A172 (cell line): ENCODE measurements at regions not wholly inside any gene's neighbourhood (a gene's known extent, or its start where the extent isn't known, plus 50 kb on each side); places are given as distances from the start of the nearest gene placed in this dataset.
"Not testable (repeated sequence)": the region's sequence is repeated elsewhere in the genome, so short reads cannot be mapped to it uniquely, and the experiment has no call there.

Experiments
- DNase-seq: peaks from one replicate; pipeline ENCODE4 v3.0.0-alpha.2; 2015; ENCODE audit warnings: low spot score

DNA sequence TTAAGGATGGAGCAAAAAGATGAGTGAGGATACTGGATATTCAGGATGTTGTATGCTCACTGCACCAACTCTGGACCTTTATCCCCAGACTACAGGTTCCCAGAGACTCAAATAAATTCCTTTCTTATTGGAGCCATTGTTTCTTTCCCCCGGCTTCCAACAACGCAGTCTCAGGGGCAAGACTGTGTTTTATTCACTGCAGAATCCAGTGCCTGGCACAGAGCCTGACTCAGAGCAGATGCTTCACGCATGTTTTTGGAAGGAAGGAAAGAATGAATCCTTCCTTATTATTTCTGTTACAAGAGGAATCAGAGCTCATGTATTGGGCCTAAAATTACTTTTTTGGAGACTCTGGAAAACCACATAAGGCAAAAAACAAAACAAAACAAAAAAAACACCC is 96.0 kb upstream of the VGLL4 start:
- no peak for DNase-seq

GRCh38 chr3:11739123-11739522 is 95.4 kb upstream of the VGLL4 start:
- no peak for DNase-seq

DNA sequence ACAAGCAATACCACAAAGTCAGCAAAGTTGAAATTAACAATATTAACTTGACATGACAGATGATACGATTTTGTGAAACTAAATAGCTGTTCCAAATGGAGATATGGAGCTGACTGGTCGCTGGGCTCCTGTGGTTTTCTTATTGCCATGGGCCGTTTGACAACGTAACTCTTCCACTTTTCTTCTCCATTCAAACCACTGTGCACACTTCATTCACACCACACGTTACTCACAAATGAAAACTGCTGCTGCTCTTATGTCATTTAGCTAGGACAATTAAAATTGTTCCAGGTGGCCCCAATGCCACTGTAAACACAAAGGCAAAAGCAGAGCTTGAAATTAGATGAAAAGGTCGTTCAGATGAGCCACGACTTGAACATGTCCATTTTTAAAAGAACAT is 94.0 kb upstream of the VGLL4 start:
- DNase-seq = no peak

GRCh38 chr3:11736136-11736833 is 92.6 kb upstream of the VGLL4 start:
- no peak for DNase-seq

DNA sequence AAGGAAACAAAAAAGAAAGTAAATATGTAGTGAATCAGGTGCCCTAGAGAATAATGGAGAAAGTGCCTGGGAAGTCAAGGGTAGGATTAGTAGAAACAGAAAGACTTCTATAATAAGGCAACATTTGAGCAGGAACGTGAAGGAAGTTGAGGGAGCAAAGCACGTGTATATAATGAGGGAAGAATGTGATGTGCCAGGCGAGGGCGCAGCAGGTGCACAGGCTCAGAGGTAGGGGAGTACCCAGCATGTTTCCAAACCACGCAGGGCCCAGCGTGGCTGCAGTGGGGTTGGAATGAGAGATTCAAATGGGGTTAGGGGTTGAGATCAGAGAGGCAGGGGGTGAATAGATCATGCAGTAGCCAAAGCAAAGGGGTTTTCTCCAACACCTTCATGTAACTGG is 91.9 kb upstream of the VGLL4 start:
- DNase-seq = no peak

- not testable (repeated sequence) for DNase-seq
Observed at GRCh38 chr3:11735111-11735510, 91.4 kb upstream of the VGLL4 start.

DNA sequence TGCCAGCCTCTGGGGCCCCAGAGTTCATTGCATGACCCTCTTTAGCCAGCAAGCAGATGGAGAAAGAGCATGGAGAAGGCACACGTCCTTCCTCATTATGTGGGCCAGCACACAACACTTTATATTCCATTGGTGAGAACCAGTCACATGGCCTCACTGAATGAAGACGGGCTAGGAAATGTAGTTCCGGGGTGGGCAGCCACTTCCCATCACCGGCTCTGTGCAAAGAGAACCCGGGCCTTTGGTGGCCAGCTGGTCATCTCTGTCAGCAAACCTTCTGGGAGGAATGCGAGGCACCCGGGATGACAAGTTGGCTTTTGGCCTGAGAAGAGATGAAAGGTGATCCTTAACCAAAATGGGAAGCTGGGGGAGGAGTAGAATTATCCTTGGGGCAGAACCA is 90.2 kb upstream of the VGLL4 start:
- no peak for DNase-seq

- DNase-seq = no peak
Observed at GRCh38 chr3:11727207-11727606, 83.5 kb upstream of the VGLL4 start.

DNA sequence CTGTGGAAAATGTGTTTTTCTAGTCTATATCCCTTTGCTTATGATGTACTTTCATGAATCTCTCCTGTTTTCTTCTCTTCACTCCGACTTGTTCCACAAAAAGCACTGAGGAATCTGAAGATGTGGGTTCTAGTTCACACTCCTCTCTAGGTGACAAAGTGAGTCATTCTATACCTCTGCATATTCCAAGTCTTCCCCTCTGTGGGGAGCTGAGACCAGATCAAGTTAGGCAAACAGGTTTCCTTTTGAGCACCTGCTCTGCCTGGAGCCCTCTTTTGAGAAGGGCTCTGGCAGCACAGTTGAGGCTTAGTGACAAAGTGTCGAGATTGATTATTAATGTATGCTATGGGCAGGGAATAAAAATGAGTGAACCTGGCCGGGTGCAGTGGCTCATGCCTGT is 82.4 kb upstream of the VGLL4 start:
- no peak for DNase-seq

DNA sequence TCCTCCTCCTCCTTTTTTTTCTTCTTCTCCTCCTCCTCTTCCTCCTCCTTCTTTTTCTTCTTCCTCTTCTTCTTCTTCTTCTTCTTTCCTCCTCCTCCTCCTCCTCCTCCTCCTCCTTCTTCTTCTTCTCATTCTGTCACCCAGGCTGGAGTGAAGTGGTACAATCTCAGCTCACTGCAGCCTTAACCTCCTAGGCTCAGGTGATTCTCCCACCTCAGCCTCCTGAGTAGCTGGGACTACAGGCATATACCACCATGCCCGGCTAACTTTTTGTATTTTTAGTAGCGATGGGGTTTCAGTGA is 81.6 kb upstream of the VGLL4 start:
- not testable (repeated sequence) for DNase-seq

DNA sequence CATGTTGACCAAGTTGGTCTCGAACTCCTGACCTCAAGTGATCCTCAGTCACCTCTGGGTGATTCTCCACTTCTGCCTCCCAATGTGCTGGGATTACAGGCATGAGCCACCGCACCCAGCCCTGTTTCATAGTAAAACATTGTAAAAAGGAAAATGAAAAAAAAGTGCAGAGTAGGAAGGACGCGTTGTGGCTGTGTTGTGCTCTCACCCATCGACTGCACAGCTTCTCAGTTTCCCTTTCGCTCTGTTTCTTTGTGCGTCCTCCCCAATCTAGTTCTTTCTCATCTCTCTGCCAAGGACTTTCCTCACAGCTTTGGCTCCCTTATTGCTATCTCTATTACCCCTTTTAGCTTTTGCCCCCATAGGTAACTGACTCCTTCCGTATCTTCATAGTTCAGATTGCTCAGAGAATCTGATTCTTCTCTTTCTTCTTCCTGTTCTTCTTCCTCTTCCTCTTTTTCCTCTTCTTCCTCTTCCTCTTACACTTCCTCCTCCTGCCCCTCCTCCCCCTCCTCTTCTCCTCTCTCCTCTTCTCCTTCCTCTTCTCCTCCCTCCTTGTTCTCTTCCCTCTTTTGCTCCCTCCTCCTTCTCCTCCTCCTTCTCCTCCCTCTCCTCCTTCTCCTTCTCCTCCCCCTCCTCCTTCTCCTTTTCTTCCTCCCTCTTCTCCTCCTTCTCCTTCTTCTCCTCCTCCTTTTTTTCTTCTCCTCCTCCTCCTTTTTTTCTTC is 81.1 kb upstream of the VGLL4 start:
- no peak for DNase-seq

DNA sequence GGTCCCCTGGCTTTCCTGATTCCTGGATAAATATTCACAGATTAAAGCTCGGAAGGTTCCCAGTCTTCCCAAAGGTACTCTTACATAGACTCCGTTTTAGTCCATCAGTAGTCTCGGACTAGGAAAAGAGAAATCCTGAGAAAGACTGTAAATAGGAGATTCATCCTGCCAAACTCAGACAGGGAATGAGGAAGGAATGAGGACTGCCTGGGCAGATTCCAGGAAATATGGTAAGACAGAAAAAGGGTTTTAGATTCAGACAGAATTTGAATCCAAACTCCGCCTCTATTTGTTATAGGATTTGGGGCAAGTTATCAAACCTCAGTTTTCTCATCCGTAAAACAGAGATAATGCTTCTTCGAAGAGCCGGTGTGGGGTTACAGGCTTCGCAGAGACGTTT is 77.8 kb upstream of the VGLL4 start:
- no peak for DNase-seq

DNA sequence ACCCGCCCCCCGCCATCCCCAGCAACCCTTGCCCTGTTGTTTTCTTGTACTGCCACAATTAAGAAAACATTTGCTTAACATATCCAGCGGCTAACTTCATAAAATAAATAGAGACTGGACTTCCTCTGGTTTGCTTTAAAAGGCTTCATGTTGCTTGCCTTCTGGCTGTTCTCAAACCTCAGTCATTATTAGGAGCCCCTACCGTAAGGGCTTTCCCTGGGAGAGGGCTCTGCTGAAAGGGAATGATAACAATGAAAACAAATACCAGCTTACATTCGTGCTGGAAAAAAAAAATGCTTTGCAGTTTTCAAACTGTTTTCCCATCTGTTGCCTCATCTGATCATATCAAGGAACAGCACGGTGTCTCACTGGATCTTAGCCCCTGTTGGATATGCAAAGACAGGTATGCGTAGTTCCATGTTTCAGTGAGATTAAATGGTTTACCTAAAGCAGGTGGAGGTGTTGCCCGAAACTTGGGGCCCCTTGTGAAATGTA is 77.2 kb upstream of the VGLL4 start:
- DNase-seq = no peak

DNA sequence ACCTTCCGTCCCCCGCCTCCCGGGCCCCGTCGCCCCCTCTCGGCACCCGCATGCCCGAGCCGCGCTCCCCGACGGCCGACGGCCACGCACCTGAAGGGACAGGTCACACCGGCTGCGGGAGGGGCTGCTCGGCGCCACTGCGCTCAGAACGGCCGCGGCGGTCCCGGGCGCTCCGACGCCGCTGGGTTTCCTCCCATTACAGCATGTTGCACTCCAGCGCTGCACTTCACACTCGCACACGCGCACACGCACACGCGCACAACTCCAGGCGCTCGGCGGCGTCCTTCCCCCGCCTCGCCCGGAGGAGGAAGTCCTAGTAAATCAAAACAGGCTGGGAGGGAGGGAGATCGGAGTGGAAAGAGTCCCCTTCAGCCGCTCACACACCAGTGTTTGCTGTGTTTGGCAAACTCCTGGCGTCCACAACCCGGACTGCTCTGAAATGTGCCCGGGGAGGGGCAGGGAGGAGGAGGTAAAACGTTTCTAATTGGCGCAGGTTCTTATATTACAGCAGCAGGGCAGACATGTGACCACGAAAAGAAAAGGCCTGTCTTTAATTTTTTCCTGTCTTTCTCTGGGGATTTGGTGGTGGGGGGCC is 76.7 kb upstream of the VGLL4 start:
- DNase-seq = peak; percentile 29

DNA sequence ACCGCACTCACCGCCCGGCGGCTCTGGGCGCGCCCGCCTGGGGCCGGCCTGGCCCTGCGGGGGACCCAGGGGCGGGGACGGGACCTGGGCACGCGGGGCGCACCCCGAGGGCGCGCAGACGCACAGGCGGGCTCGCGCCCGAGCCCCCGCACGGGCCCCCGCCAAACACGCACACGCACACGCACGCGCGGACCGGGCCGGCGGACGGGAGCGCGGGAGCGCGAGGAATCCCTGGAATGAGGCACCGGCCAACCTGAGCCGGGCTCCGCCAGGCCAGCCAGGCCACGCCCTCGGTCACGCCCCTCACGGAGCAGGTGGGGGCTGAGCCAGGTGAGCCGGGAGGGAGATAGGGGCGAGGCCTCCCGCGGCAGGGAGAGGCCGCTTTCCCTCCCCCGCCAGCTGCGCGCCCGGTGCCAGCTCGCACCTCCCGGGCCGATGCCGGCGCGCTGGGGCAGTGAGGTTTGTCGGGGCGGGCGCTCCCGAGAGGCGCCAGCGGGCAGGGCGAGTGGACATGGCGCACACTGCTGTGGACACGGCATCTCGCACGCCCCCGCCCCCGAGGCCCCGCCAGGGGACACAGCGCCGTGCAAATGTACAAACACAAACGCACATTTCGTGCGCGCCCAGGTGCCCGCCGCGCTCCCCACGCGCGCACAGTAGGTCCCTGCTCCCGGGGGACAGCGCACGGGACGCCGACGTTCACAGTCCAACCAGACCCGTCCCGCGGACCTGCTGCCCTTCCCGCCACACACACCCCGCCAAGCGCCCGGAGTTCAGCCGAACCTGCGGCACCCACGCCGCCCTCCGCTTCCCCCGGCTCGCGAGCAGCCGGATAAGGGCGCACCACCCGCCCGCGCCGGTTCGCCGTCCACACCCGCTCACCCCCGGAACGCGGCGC is 75.9 kb upstream of the VGLL4 start:
- DNase-seq = peak; percentile 42

DNA sequence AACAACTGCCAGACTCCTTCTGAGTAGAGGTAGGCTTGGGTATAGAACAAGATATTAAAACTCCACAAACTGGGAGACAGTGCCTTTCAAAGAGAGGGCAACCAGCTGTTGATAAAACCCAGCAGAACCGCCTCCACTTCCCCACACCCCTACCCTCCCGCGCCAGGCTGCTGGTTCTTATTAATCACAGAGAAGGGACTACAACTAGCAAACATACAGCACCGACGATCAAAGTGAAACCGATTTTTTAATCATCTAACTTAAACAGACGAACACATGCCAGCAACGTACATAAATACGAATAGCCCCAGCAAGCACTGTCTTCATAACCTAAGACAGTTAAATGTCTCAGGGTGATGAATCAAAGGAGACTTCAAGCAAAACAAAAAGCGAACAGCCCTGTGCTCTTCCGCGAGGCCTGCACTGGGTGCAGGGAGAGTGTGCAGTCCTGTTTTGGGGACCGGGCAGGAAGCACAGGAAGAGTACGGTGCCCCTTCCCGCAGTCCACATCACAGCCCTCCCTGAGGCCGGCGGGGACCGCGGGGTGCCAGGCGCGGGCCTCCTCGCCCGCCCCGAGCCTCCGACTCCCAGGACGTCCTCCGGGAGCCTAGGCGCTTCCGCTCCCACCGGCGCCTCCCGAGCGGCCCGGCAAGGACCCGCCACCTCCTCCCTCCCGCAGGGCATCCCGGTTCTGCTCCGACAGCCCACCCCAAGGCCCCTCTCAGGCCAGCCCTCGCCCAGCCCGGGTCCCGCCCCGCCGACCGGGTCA is 75.1 kb upstream of the VGLL4 start:
- peak; percentile 45 for DNase-seq

GRCh38 chr3:11717768-11718636 is 74.3 kb upstream of the VGLL4 start:
- peak; percentile 14 for DNase-seq

DNA sequence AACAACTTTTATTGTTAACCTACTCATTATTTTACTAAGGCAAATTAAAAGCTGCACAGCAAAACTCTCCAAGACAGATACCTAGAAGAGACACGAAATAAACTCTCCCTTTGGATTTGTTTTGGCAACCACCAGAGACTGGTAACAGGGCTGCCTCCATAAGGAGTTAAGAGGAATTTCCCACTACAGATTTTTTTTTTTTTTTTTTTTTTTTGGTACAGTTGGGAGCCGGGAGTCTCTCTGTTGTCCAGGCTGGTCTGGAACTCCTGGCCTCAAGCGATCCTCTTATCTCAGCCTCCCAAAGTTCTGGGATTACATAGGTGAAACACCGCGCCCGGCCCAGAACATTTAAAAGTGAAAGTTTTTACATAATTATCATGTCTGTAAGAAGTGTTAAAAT is 73.6 kb upstream of the VGLL4 start:
- DNase-seq = no peak

- DNase-seq = no peak
Observed at GRCh38 chr3:11716573-11717290, 73.0 kb upstream of the VGLL4 start.

DNA sequence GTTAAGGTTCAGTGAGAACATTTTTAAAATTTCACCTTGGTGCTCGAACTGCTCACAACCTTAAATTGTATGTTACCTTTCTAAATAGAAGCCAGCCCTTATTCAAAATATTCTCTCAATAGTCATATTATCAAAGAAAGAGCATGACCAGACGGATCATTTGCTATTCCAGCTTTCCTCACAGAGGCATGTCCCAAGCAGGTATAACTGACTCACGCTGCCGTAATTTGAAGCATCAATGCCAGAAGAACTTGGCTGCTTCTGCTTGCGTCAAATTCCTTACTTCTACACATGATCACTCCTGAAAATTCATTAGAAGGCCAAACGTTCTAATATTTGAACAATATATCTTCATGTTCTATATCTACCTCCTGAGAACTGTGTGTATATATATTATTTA is 69.5 kb upstream of the VGLL4 start:
- no peak for DNase-seq
